ENCODE measurements at regions not wholly inside any gene's neighbourhood (a gene's known extent, or its start where the extent isn't known, plus 50 kb on each side); places are given as distances from the start of the nearest gene placed in this dataset.

DNA sequence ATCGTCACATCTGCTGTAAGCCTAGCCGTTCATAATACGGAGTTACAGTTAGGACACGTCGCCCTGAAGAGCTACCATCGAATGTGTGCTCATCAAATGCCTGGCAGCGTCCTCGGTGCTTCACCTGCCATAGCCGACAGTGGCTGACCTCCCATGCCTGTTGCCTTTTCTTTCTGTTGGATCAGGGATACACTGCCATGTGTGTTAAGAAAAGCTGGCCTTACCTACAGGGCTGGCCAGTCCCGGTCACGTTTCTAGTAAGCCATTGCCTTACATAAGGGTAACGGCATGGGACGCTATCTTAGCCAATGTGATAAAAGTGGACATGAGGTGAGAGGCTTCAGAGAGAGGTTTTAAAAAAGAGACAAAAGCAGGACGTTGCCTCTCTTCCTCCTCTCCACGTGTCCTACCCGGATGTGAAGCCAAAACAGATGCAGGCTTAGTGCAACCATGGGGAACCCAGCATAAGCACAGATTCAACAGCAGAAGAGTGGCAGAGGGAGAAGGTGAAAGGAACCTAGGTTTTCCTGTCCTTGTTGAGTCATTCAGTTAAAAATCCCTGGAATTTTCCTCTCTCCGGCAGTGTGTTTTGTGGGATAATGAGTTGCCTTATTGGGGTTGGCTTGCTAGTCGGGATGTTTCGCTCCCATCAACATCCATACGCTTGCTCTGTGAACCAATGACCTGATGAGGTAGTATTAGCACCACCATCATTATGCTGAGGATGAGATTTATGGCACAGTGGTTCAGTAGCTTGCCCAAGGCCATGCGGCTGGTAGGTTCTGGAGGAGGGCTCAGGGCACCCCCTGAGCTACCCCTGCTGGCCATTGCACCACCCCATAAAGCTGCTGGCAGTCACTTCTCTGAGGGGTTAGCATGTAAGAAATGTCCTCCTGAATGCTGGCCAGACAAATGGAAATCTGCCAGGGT, 67.4 kb upstream of the B3GAT1 start:
- TF ChIP-seq, protein P1, sequence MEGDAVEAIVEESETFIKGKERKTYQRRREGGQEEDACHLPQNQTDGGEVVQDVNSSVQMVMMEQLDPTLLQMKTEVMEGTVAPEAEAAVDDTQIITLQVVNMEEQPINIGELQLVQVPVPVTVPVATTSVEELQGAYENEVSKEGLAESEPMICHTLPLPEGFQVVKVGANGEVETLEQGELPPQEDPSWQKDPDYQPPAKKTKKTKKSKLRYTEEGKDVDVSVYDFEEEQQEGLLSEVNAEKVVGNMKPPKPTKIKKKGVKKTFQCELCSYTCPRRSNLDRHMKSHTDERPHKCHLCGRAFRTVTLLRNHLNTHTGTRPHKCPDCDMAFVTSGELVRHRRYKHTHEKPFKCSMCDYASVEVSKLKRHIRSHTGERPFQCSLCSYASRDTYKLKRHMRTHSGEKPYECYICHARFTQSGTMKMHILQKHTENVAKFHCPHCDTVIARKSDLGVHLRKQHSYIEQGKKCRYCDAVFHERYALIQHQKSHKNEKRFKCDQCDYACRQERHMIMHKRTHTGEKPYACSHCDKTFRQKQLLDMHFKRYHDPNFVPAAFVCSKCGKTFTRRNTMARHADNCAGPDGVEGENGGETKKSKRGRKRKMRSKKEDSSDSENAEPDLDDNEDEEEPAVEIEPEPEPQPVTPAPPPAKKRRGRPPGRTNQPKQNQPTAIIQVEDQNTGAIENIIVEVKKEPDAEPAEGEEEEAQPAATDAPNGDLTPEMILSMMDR (conservative IDR thresholded peaks at IDR 0.05) = no peak
- TF ChIP-seq EZH2 (IDR thresholded peaks at IDR 0.05; ENCODE audit: low read depth) = no peak
